A549 (cell line): ENCODE measurements at regions not wholly inside any gene's neighbourhood (a gene's known extent, or its start where the extent isn't known, plus 50 kb on each side); places are given as distances from the start of the nearest gene placed in this dataset.

ENCODE experiments used
- ATAC-seq, 2 experiments: fragments of 200-7000 bp in 1 of 2; fragments of >200 bp in 1 of 2; cut with Nextera tagmentation in 1 of 2; cut with Tn5 transposase in 1 of 2; 3 replicates each; pipeline versions ENCODE4 v1.8.0 to v1.9.1; 2018 to 2020; ENCODE audit warnings: mild to moderate bottlenecking in 1 of 2, moderate library complexity in 1 of 2
- CTCF ChIA-PET: fragments of 300-600 bp; sonication (Branson Sonifier 250); formaldehyde crosslinking; extraction: SDS; loops from one replicate; lab custom pipeline; 2021; ENCODE audit warnings: antibody characterized with exemption, inconsistent platforms; lab: Yijun Ruan, JAX
- POLR2A ChIA-PET: fragments of 350-600 bp; formaldehyde crosslinking; extraction: SDS; loops from one replicate; lab custom pipeline; 2021; ENCODE audit warnings: antibody characterized with exemption, inconsistent platforms; lab: Yijun Ruan, JAX
- DNase-seq, 2 experiments: peaks; one replicate each; pipeline versions ENCODE4 v3.0.0 to v3.0.0-alpha.2; 2011 to 2016; ENCODE audit warnings: low read depth in 1 of 2, low spot score in 1 of 2
- FAIRE-seq: peaks from 2 replicates; lab custom pipeline; 2011; peaks lifted over from hg19 to GRCh38; lab: Jason Lieb, UNC
- H3K27ac ChIP-seq, 2 experiments: fragments of >200 bp; sonication (Bioruptor Twin); formaldehyde crosslinking; 3 replicates each; pipeline ENCODE4 v1.5.1; 2016 to 2017
- H3K4me1 ChIP-seq: fragments of >200 bp; sonication (Bioruptor Twin); formaldehyde crosslinking; 3 replicates; pipeline ENCODE4 v1.6.1; 2016
- H3K4me2 ChIP-seq: fragments of >200 bp; sonication (Bioruptor Twin); formaldehyde crosslinking; 3 replicates; pipeline ENCODE4 v1.6.1; 2016
- H3K4me3 ChIP-seq: fragments of >200 bp; sonication (Bioruptor Twin); formaldehyde crosslinking; 3 replicates; pipeline ENCODE4 v1.5.1; 2016
- H3K9me3 ChIP-seq: fragments of >200 bp; sonication (Bioruptor Twin); formaldehyde crosslinking; 3 replicates; pipeline ENCODE4 v1.6.1; 2016
- CHD4 ChIP-seq: fragments of 200-600 bp; sonication (generic); IDR thresholded peaks from 2 replicates; pipeline ENCODE4 v1.6.1; 2016; ENCODE audit warnings: antibody characterized with exemption, mild to moderate bottlenecking, borderline replicate concordance
- EHMT2 ChIP-seq: fragments of 200-600 bp; sonication (generic); IDR thresholded peaks from 2 replicates; pipeline ENCODE4 v1.6.1; 2016; ENCODE audit warnings: antibody characterized with exemption, low read depth, mild to moderate bottlenecking, moderate library complexity
- EP300 ChIP-seq, 2 experiments: fragments of >200 bp; sonication (Bioruptor Twin); formaldehyde crosslinking; IDR thresholded peaks; 2 replicates in 1 of 2; 3 replicates in 1 of 2; pipeline ENCODE4 v1.6.1; 2016 to 2017
- FOSL2 ChIP-seq, 2 experiments: fragments of 450-650 bp in 1 of 2; fragments of >200 bp in 1 of 2; sonication (Bioruptor Twin) in 1 of 2; formaldehyde crosslinking; IDR thresholded peaks; 2 replicates each; pipeline versions ENCODE4 v1.5.0 to v1.6.1; 2016 to 2020; ENCODE audit warnings: mild to moderate bottlenecking in 1 of 2, moderate library complexity in 1 of 2
- HEYL ChIP-seq: fragments of 250-450 bp; sonication (Bioruptor Pico); IDR thresholded peaks from 2 replicates; pipeline ENCODE4 v1.8.0; 2021; ENCODE audit warnings: mild to moderate bottlenecking, moderate library complexity
- HOXA7 ChIP-seq: fragments of 250-450 bp; sonication (Bioruptor Pico); IDR thresholded peaks from 2 replicates; pipeline ENCODE4 v1.5.0; 2020; ENCODE audit warnings: mild to moderate bottlenecking, moderate library complexity
- JUNB ChIP-seq: fragments of >200 bp; sonication (Bioruptor Twin); formaldehyde crosslinking; IDR thresholded peaks from 2 replicates; pipeline ENCODE4 v1.6.1; 2016
- KDM1A ChIP-seq: fragments of 200-600 bp; sonication (generic); IDR thresholded peaks from 2 replicates; pipeline ENCODE4 v1.6.1; 2016; ENCODE audit warnings: low read depth, mild to moderate bottlenecking
- NR3C1 ChIP-seq: fragments of >200 bp; sonication (Bioruptor Twin); formaldehyde crosslinking; IDR thresholded peaks from 3 replicates; pipeline ENCODE4 v1.6.1; 2017
- PHF8 ChIP-seq: fragments of 200-600 bp; sonication (generic); IDR thresholded peaks from 2 replicates; pipeline ENCODE4 v1.6.1; 2016; ENCODE audit warnings: low read depth, mild to moderate bottlenecking, antibody characterized with exemption, moderate library complexity, borderline replicate concordance
- POLR2AphosphoS2 ChIP-seq: conservative IDR thresholded peaks from 2 replicates; pipeline ENCODE4 v1.6.1; 2012; ENCODE audit warnings: low read length, improper control_type of control experiment, inconsistent platforms
- RAD21 ChIP-seq, 2 experiments: fragments of >200 bp in 1 of 2; sonication (Bioruptor Twin) in 1 of 2; formaldehyde crosslinking in 1 of 2; IDR thresholded peaks in 1 of 2; conservative IDR thresholded peaks in 1 of 2; 2 replicates in 1 of 2; 3 replicates in 1 of 2; pipeline ENCODE4 v1.6.1; 2012 to 2018; ENCODE audit warnings: inconsistent platforms in 1 of 2
- RARB ChIP-seq: fragments of 250-450 bp; sonication (Bioruptor Pico); IDR thresholded peaks from 2 replicates; pipeline ENCODE4 v1.8.0; 2021; ENCODE audit warnings: mild to moderate bottlenecking, moderate library complexity
- RCOR1 ChIP-seq: fragments of 150-350 bp; IDR thresholded peaks from 2 replicates; pipeline ENCODE4 v1.6.1; 2014; ENCODE audit warnings: antibody characterized with exemption, low read length, low read depth
- SREBF2 ChIP-seq: fragments of 450-650 bp; IDR thresholded peaks from 2 replicates; pipeline ENCODE4 v1.6.1; 2014; ENCODE audit warnings: mild to moderate bottlenecking, moderate library complexity
- ZFP36 ChIP-seq: fragments of 450-650 bp; IDR thresholded peaks from 2 replicates; pipeline ENCODE4 v1.6.1; 2014; ENCODE audit warnings: borderline replicate concordance; ENCODE audit not compliant: partially characterized antibody
- ZSCAN20 ChIP-seq: fragments of 250-450 bp; sonication (Bioruptor Pico); IDR thresholded peaks from 2 replicates; pipeline ENCODE4 v1.8.0; 2022; ENCODE audit warnings: mild to moderate bottlenecking, moderate library complexity
- TF ChIP-seq, protein P1 (sequence below): fragments of 450-650 bp; IDR thresholded peaks from 2 replicates; pipeline ENCODE4 v1.6.1; 2014; ENCODE audit warnings: antibody characterized with exemption
- TF ChIP-seq, protein P2 (sequence below): fragments of 250-450 bp; sonication (Bioruptor Pico); IDR thresholded peaks from 2 replicates; pipeline ENCODE4 v1.5.0; 2020; ENCODE audit warnings: low read depth, mild to moderate bottlenecking, moderate library complexity
- TF ChIP-seq, protein P3 (sequence below): fragments of 200-600 bp; sonication (generic); IDR thresholded peaks from 2 replicates; pipeline ENCODE4 v1.6.1; 2016; ENCODE audit warnings: antibody characterized with exemption, mild to moderate bottlenecking, moderate library complexity
- TF ChIP-seq, protein P4 (sequence below): fragments of >200 bp; sonication (Bioruptor Twin); formaldehyde crosslinking; IDR thresholded peaks from 2 replicates; pipeline ENCODE4 v1.6.1; 2016
- TF ChIP-seq, protein P5 (sequence below): IDR thresholded peaks from 2 replicates; pipeline ENCODE4 v1.6.1; 2012

DNA sequence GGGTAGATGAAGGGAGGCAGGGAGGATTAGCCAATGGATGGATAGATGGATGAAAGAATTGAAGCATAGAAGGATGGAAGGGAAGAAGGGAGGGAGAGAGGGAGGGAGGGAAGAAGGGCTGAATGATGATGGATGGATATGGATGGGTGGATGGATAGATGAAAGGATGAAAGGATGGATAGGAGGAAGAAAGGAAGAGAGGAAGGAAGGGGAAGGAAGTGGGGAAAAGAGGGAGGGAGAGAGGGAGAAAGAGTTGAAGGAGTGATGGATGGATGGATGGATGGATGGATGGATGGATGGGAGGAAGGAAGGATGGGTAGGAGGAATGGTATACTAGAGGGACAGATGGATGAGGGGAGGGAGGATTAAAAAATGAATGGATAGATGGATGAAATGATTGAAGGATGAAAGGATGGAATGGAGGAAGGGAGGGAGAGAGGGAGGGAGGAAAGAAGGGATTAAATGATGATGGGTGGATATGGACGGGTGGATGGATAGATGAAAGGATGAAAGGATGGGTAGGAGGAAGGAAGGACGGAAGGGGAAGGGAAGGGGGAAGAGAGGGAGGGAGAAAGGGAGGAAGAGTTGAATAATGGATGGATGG is 145.9 kb downstream of the MN1 start (continued):
- TF ChIP-seq, protein P1, sequence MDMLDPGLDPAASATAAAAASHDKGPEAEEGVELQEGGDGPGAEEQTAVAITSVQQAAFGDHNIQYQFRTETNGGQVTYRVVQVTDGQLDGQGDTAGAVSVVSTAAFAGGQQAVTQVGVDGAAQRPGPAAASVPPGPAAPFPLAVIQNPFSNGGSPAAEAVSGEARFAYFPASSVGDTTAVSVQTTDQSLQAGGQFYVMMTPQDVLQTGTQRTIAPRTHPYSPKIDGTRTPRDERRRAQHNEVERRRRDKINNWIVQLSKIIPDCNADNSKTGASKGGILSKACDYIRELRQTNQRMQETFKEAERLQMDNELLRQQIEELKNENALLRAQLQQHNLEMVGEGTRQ, result no peak
- no peak for TF ChIP-seq POLR2AphosphoS2
- TF ChIP-seq, protein P2, sequence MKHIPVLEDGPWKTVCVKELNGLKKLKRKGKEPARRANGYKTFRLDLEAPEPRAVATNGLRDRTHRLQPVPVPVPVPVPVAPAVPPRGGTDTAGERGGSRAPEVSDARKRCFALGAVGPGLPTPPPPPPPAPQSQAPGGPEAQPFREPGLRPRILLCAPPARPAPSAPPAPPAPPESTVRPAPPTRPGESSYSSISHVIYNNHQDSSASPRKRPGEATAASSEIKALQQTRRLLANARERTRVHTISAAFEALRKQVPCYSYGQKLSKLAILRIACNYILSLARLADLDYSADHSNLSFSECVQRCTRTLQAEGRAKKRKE, result no peak
- no peak for TF ChIP-seq JUNB

DNA sequence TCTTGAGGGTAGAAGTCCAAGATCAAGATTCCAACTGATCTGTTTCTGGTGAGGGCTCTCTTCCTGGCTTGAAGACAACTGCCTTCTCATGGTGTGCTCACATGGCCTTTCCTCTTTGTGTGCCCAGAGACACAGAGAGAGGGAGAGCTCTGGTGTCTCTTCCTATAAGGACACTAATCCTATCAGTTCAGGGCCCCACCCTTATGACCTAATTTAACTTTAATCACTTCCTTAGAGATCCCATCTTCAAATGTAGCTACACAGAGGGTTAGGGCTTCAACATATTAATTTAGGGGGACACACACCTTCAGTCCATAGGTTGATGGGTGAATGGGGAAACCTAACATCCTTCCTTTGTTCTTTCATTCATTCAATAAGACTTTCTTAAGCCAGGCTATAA is 144.6 kb downstream of the MN1 start:
- ATAC-seq (no peak), FAIRE-seq (no peak), DNase-seq (no peak)
- no peak overlapping the region for H3K4me2 ChIP-seq
- H3K9me3 ChIP-seq, result no peaks in the 10 kb centered on the region
- H3K4me3 ChIP-seq, result no peak overlapping the region
- CTCF ChIA-PET, result no interaction called here
- no peak overlapping the region for H3K27ac ChIP-seq
- H3K4me1 ChIP-seq, result no peaks in the 10 kb centered on the region
- POLR2A ChIA-PET, result no interaction called here
- TF ChIP-seq RAD21 (conservative IDR thresholded peaks at IDR 0.05 in 1 of 2, IDR thresholded peaks at IDR 0.05 in 1 of 2), result no peak
- TF ChIP-seq SREBF2, result no peak
- TF ChIP-seq CHD4, result no peak
- TF ChIP-seq, protein P2, result no peak
- TF ChIP-seq KDM1A, result no peak
- TF ChIP-seq, protein P3, sequence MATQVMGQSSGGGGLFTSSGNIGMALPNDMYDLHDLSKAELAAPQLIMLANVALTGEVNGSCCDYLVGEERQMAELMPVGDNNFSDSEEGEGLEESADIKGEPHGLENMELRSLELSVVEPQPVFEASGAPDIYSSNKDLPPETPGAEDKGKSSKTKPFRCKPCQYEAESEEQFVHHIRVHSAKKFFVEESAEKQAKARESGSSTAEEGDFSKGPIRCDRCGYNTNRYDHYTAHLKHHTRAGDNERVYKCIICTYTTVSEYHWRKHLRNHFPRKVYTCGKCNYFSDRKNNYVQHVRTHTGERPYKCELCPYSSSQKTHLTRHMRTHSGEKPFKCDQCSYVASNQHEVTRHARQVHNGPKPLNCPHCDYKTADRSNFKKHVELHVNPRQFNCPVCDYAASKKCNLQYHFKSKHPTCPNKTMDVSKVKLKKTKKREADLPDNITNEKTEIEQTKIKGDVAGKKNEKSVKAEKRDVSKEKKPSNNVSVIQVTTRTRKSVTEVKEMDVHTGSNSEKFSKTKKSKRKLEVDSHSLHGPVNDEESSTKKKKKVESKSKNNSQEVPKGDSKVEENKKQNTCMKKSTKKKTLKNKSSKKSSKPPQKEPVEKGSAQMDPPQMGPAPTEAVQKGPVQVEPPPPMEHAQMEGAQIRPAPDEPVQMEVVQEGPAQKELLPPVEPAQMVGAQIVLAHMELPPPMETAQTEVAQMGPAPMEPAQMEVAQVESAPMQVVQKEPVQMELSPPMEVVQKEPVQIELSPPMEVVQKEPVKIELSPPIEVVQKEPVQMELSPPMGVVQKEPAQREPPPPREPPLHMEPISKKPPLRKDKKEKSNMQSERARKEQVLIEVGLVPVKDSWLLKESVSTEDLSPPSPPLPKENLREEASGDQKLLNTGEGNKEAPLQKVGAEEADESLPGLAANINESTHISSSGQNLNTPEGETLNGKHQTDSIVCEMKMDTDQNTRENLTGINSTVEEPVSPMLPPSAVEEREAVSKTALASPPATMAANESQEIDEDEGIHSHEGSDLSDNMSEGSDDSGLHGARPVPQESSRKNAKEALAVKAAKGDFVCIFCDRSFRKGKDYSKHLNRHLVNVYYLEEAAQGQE, result no peak
- TF ChIP-seq PHF8, result no peak
- TF ChIP-seq ZFP36, result no peak
- TF ChIP-seq, protein P4, sequence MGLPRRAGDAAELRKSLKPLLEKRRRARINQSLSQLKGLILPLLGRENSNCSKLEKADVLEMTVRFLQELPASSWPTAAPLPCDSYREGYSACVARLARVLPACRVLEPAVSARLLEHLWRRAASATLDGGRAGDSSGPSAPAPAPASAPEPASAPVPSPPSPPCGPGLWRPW, result no peak
- TF ChIP-seq RARB (CRISPR knock-in tag), result no peak
- no peak for TF ChIP-seq HOXA7 (CRISPR knock-in tag)
- no peak for TF ChIP-seq EHMT2
- TF ChIP-seq FOSL2 (IDR thresholded peaks at IDR 0.05), result no peak
- no peak for TF ChIP-seq FOSL2 (CRISPR knock-in tag; IDR thresholded peaks at IDR 0.05)
- TF ChIP-seq, protein P5, sequence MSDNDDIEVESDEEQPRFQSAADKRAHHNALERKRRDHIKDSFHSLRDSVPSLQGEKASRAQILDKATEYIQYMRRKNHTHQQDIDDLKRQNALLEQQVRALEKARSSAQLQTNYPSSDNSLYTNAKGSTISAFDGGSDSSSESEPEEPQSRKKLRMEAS, result no peak
- no peak for TF ChIP-seq NR3C1
- TF ChIP-seq RCOR1, result no peak
- no peak for TF ChIP-seq HEYL (CRISPR knock-in tag)
- TF ChIP-seq EP300 (IDR thresholded peaks at IDR 0.05), result no peak
- no peak for TF ChIP-seq ZSCAN20
